GM23248 (cell line): ENCODE measurements at regions not wholly inside any gene's neighbourhood (a gene's known extent, or its start where the extent isn't known, plus 50 kb on each side); places are given as distances from the start of the nearest gene placed in this dataset.

Source experiments
- DNase-seq: peaks from one replicate; pipeline ENCODE4 v3.0.0-alpha.2; 2015
- H2AFZ ChIP-seq: fragments of 200-600 bp; sonication (generic); 2 replicates; pipeline ENCODE4 v1.6.1; 2016; ENCODE audit warnings: antibody characterized with exemption
- H3F3A ChIP-seq: fragments of 200-600 bp; sonication (generic); 2 replicates; pipeline ENCODE4 v1.6.1; 2016; ENCODE audit warnings: mild to moderate bottlenecking, antibody characterized with exemption, mixed run types; ENCODE audit not compliant: insufficient read depth
- H3K27ac ChIP-seq: fragments of 200-600 bp; sonication (generic); 2 replicates; pipeline ENCODE4 v1.5.1; 2016; ENCODE audit warnings: mild to moderate bottlenecking
- H3K27me3 ChIP-seq: fragments of 200-600 bp; sonication (generic); replicated peaks from 2 replicates; pipeline ENCODE4 v1.6.1; 2016; ENCODE audit warnings: mild to moderate bottlenecking; ENCODE audit not compliant: insufficient read depth
- H3K36me3 ChIP-seq: fragments of 200-600 bp; sonication (generic); 2 replicates; pipeline ENCODE4 v1.6.1; 2016; ENCODE audit warnings: low read depth, mild to moderate bottlenecking
- H3K4me1 ChIP-seq: fragments of 200-600 bp; sonication (generic); 2 replicates; pipeline ENCODE4 v1.6.1; 2016; ENCODE audit warnings: mild to moderate bottlenecking; ENCODE audit not compliant: insufficient read depth
- H3K4me2 ChIP-seq: fragments of 200-600 bp; sonication (generic); one replicate; pipeline ENCODE4 v1.6.1; 2016; ENCODE audit warnings: mild to moderate bottlenecking; ENCODE audit not compliant: unreplicated experiment
- H3K4me3 ChIP-seq: fragments of 200-600 bp; sonication (generic); 2 replicates; pipeline ENCODE4 v1.5.1; 2016; ENCODE audit warnings: mild to moderate bottlenecking
- H3K79me2 ChIP-seq: fragments of 200-600 bp; sonication (generic); 2 replicates; pipeline ENCODE4 v1.6.1; 2016; ENCODE audit warnings: mild to moderate bottlenecking; ENCODE audit not compliant: insufficient read depth
- H3K9ac ChIP-seq: fragments of 200-600 bp; sonication (generic); 2 replicates; pipeline ENCODE4 v1.6.1; 2016; ENCODE audit warnings: mild to moderate bottlenecking
- H3K9me2 ChIP-seq: fragments of 200-600 bp; sonication (generic); 2 replicates; pipeline ENCODE4 v1.6.1; 2016; ENCODE audit warnings: mixed run types, mild to moderate bottlenecking, moderate library complexity; ENCODE audit not compliant: insufficient read depth
- H3K9me3 ChIP-seq: fragments of 200-600 bp; sonication (generic); one replicate; pipeline ENCODE4 v1.6.1; 2017; ENCODE audit warnings: low read depth
- H4K20me1 ChIP-seq: fragments of 200-600 bp; sonication (generic); 2 replicates; pipeline ENCODE4 v1.6.0; 2016; ENCODE audit not compliant: insufficient read depth
- EZH2 ChIP-seq: fragments of 200-600 bp; sonication (generic); IDR thresholded peaks from 2 replicates; pipeline ENCODE4 v1.6.1; 2018; ENCODE audit warnings: antibody characterized with exemption, mild to moderate bottlenecking; ENCODE audit not compliant: insufficient read depth, poor library complexity, severe bottlenecking
- EZH2phosphoT487 ChIP-seq: fragments of 200-600 bp; sonication (generic); IDR thresholded peaks from 2 replicates; pipeline ENCODE4 v1.6.1; 2018; ENCODE audit warnings: antibody characterized with exemption, moderate library complexity, mild to moderate bottlenecking, low read depth; ENCODE audit not compliant: insufficient read depth
- WGBS, 2 experiments: methylation state at CpG; one replicate each; pipeline ENCODE4 v1.1.6; 2015 to 2017; ENCODE audit warnings: low lambda C conversion rate in 2 of 2, low coverage in 1 of 2; ENCODE audit errors: missing lambda C conversion rate in 2 of 2; 5-methylcytosine and 5-hydroxymethylcytosine counted together
- in situ Hi-C: fragments of 300-500 bp; cut with MboI; formaldehyde crosslinking; loops from 2 replicates; pipeline ENCODE4 v1.15.0; 2020

DNA sequence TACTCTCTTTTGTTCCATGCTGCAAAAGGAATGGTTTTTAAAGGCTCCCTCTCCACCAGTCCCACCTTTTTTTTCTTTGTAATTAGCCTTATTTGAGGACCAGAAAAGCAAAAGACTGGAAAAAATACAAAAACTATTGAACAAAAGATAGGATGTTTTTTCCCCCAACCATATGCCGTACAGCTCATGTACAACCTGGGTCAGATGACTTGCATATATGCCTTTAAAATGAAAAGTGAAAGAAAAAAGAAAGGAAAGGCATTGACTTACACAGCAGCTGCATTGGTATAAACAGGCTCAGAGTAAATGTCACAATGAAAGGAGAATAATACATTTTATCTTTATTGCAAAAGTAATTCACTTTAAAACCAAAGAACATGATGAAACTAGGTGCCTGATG lies 69.5 kb upstream of the CMC1 start:
- WGBS, 2 experiments: 35 to 38% methylated on average over 1 of the region's 1 CpG
- no peaks in the 10 kb centered on the region for H3K36me3 ChIP-seq
- no peak for DNase-seq

DNA sequence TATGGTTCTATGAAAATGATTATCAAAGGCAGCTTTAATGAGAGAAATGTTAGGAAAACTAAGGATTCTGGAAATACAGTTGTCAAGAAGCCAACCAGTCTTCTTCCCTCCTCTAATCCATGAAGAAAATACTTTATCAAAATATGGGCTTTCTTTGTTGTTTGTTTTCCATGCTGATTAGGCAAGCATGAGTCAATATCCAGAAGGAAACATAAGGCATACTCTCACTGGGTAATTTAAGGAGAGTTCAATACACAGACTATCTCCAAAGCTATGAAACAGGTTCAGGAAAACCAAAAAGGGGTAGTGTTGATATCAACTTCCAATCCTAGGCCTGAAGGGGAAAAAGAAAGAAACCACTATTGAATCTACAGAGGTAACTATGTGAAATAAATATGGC lies 68.7 kb upstream of the CMC1 start:
- H4K20me1 ChIP-seq: no peaks in the 10 kb centered on the region
- H3K9me3 ChIP-seq: no peaks in the 10 kb centered on the region
- no peak overlapping the region for H2AFZ ChIP-seq
- DNase-seq: no peak
- no peak overlapping the region for H3K4me2 ChIP-seq
- H3K9me2 ChIP-seq: no peaks in the 10 kb centered on the region
- no peaks in the 10 kb centered on the region for H3F3A ChIP-seq
- H3K36me3 ChIP-seq: no peaks in the 10 kb centered on the region
- H3K9ac ChIP-seq: no peak overlapping the region
- no peak overlapping the region for H3K27ac ChIP-seq
- in situ Hi-C loops: no loop called here
- TF ChIP-seq EZH2phosphoT487 (no peak), EZH2 (no peak)
- H3K4me1 ChIP-seq: no peaks in the 10 kb centered on the region
- H3K79me2 ChIP-seq: no peaks in the 10 kb centered on the region
- H3K4me3 ChIP-seq: no peak overlapping the region
- H3K27me3 ChIP-seq: no peaks in the 10 kb centered on the region

More for the DNA sequence above, 69.5 kb upstream of the CMC1 start:
- Histone ChIP-seq H3K9me3 (no peaks in the 10 kb centered on the region), H3K9ac (no peak overlapping the region), H3K27ac (no peak overlapping the region), H3K27me3 (no peaks in the 10 kb centered on the region), H3K4me1 (no peaks in the 10 kb centered on the region), H3K9me2 (no peaks in the 10 kb centered on the region), H3K4me3 (no peak overlapping the region), H3F3A (no peaks in the 10 kb centered on the region), H3K79me2 (no peaks in the 10 kb centered on the region), H4K20me1 (no peaks in the 10 kb centered on the region), H2AFZ (no peak overlapping the region), H3K4me2 (no peak overlapping the region)
- no peak for TF ChIP-seq EZH2
- TF ChIP-seq EZH2phosphoT487: no peak
- in situ Hi-C loops: no loop called here

DNA sequence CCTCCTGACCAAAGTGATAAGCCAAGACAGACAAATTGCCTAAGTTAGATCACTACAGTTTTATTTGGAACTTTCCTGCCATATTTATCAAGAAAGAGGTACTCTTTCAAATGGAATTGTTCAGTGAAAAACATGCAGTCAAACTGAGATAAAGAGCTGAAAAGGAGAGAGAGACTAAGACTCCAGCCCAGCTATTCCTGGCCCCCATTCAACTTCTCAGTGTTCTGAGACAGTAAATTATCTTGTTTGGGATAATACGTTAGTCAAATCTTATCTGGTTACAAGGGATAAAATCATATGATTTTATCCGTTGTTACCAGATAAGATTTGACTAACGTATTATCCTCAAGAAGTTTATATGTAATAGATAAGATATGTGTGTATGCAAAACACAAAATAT lies 67.6 kb upstream of the CMC1 start:
- TF ChIP-seq EZH2phosphoT487 (no peak), EZH2 (no peak)
- WGBS, 2 experiments: 33 to 41% methylated on average over 3 of the region's 3 CpGs
- no peaks in the 10 kb centered on the region for H4K20me1 ChIP-seq
- no peaks in the 10 kb centered on the region for H3K27me3 ChIP-seq
- no peak overlapping the region for H3K27ac ChIP-seq
- no peaks in the 10 kb centered on the region for H3K36me3 ChIP-seq
- no peaks in the 10 kb centered on the region for H3K79me2 ChIP-seq
- H3K9me2 ChIP-seq: no peaks in the 10 kb centered on the region
- H3F3A ChIP-seq: no peaks in the 10 kb centered on the region
- no peak overlapping the region for H2AFZ ChIP-seq
- no peak overlapping the region for H3K9ac ChIP-seq
- no peak overlapping the region for H3K4me2 ChIP-seq
- H3K9me3 ChIP-seq: no peaks in the 10 kb centered on the region
- in situ Hi-C loops: no loop called here
- DNase-seq: no peak
- no peak overlapping the region for H3K4me3 ChIP-seq
- no peaks in the 10 kb centered on the region for H3K4me1 ChIP-seq

DNA sequence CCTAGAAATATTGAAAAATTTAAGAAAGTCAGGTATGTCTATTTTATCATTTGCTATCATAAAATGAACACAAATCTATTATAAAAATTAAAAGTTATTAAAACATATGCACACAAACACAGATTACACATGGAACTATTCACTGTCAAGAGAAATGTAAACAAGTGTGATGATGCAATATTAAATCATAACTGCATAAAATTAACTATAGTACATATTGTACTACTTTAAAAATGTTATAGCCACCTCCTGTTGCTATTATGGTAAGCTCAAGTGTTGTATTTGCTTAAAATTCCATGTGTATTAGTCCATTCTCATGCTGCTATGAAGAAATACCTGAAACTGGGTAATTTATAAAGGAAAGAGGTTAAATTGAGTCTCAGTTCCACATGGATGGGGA lies 54.7 kb upstream of the CMC1 start:
- H3K4me1 ChIP-seq: no peaks in the 10 kb centered on the region
- H3K79me2 ChIP-seq: no peaks in the 10 kb centered on the region
- H3K9ac ChIP-seq: no peak overlapping the region
- no peak overlapping the region for H3K4me2 ChIP-seq
- H4K20me1 ChIP-seq: no peaks in the 10 kb centered on the region
- TF ChIP-seq EZH2 (no peak), EZH2phosphoT487 (no peak)
- H3K27ac ChIP-seq: no peak overlapping the region
- no peaks in the 10 kb centered on the region for H3K36me3 ChIP-seq
- H3K9me3 ChIP-seq: no peaks in the 10 kb centered on the region
- no peak for DNase-seq
- in situ Hi-C loops: no loop called here
- H3K4me3 ChIP-seq: no peak overlapping the region
- no peak overlapping the region for H2AFZ ChIP-seq
- no peaks in the 10 kb centered on the region for H3K27me3 ChIP-seq
- no peaks in the 10 kb centered on the region for H3K9me2 ChIP-seq
- no peaks in the 10 kb centered on the region for H3F3A ChIP-seq

DNA sequence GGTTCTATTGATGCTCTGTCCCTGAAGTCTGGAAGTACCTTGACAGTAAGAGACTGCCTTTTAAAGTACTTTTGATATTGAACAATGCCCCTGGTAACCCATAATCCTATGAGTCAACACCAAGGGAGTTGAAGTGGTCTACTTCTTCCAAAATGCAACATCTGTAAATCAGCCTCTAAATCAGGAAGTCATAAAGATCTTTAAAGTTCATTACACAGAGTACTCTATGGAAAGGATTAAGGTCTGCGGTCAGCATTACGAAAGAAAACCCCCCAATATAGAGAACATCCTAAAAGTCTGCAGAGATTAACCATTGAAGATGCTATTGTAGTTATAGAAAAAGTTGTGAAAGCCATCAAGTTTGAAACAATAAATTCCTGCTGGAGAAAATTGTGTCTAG lies 52.7 kb upstream of the CMC1 start:
- Histone ChIP-seq H3F3A (no peaks in the 10 kb centered on the region), H3K4me2 (no peak overlapping the region), H4K20me1 (no peaks in the 10 kb centered on the region), H3K4me1 (no peaks in the 10 kb centered on the region), H3K27me3 (no peaks in the 10 kb centered on the region), H3K9ac (no peak overlapping the region), H3K36me3 (no peaks in the 10 kb centered on the region), H2AFZ (no peak overlapping the region), H3K4me3 (no peak overlapping the region), H3K9me2 (no peaks in the 10 kb centered on the region), H3K79me2 (no peaks in the 10 kb centered on the region), H3K9me3 (no peaks in the 10 kb centered on the region), H3K27ac (no peak overlapping the region)
- in situ Hi-C loops: no loop called here
- no peak for DNase-seq
- TF ChIP-seq EZH2 (no peak), EZH2phosphoT487 (no peak)
- WGBS, 2 experiments: 7 to 13% methylated on average over 2 of the region's 2 CpGs
